ENCODE measurements at regions not wholly inside any gene's neighbourhood (a gene's known extent, or its start where the extent isn't known, plus 50 kb on each side); places are given as distances from the start of the nearest gene placed in this dataset.

DNA sequence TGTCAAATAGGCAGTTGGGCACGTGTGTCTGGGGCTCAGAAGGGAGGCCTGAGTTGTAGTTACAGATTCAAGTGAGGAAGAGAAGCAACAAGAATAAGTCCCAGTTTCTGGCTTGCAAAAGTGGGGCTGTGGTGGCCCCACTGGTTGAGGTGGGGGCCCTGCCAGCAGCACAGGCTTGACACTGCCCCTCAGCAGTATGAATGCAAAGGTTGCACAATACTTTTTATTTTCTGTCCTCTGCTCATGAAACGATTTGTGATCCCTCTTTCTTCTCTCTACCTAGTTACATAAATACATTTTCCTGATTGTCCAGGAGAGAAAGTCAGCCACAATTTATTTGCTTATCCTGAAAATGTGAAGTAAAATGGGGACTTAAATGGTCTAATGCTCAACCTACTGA lies 577.8 kb downstream of the AACS start:
- Histone ChIP-seq H2BK5ac (ENCODE audit: low read length) (no peak overlapping the region), H3K4me3 (ENCODE audit: low read length in 2 of 2) (no peak overlapping the region), H3K27ac (replicated peaks; ENCODE audit: low read length) (no peak overlapping the region), H2AFZ (ENCODE audit: low read length) (no peak overlapping the region), H3K18ac (ENCODE audit: low read length) (no peak overlapping the region), H3K4me1 (ENCODE audit: control insufficient read depth in 2 of 2, insufficient read depth in 1 of 2, low read depth in 1 of 2, low read length in 2 of 2) (peaks cover 0 to 2% of the 10 kb centered on the region in 2 donors), H2BK120ac (ENCODE audit: low read depth, low read length) (no peak overlapping the region), H3K36me3 (replicated peaks in 1 of 2; ENCODE audit: control insufficient read depth in 2 of 2, insufficient read depth in 2 of 2, low read length in 2 of 2) (no peaks in the 10 kb centered on the region), H3K9ac (ENCODE audit: low read depth, low read length, poor library complexity) (no peak overlapping the region), H3K9me3 (replicated peaks in 1 of 2; ENCODE audit: control insufficient read depth in 2 of 2, insufficient read depth in 1 of 2, low read depth in 1 of 2, low read length in 2 of 2) (no peaks in the 10 kb centered on the region), H4K91ac (ENCODE audit: low read depth, low read length, poor library complexity) (no peak overlapping the region), H3K4ac (ENCODE audit: low read length) (no peak overlapping the region), H2BK12ac (ENCODE audit: low read length) (no peak overlapping the region), H3K27me3 (ENCODE audit: control insufficient read depth in 3 of 3, insufficient read depth in 3 of 3, low read depth in 1 of 3, low read length in 3 of 3) (no peaks in the 10 kb centered on the region), H3K23ac (ENCODE audit: low read depth, low read length, poor library complexity) (no peak overlapping the region), H3K79me1 (ENCODE audit: low read depth, low read length) (no peaks in the 10 kb centered on the region), H2AK5ac (ENCODE audit: low read depth, low read length) (no peak overlapping the region), H2BK15ac (ENCODE audit: low read length) (no peak overlapping the region), H3K4me2 (ENCODE audit: insufficient read depth, low read length, poor library complexity, severe bottlenecking) (no peak overlapping the region), H3K14ac (ENCODE audit: low read length) (no peak overlapping the region), H4K8ac (ENCODE audit: low read depth, low read length) (no peak overlapping the region)
- WGBS, 2 donors (ENCODE audit: extremely low coverage in 2 of 2, insufficient read length in 2 of 2, insufficient replicate concordance in 1 of 2): no CpG with 5 or more reads among the region's 2 CpGs
- no peak for DNase-seq (ENCODE audit: low spot score)

DNA sequence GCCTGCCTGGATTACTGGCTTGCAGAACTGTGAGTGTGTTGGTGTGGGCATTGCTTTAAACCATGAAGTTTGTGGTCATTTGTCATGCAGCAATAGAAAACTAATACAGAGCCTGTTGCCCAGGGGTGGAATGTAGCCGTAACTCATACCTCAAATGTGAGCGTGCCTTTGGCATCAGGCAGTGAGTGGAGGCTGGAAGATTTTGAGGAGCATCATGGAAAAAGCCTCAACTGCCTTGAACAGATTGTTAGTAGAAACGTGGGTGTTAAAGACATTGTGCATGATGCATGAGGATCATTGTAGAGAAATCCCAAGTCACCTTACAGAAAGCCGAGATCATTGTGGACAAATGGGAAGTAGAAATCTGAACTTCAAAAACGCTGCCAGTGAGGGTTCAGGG lies 580.5 kb downstream of the AACS start:
- no peak overlapping the region for H3K9ac ChIP-seq (ENCODE audit: low read depth, low read length, poor library complexity)
- H2AK5ac ChIP-seq (ENCODE audit: low read depth, low read length): no peak overlapping the region
- no peak overlapping the region for H2BK12ac ChIP-seq (ENCODE audit: low read length)
- no peak for DNase-seq (ENCODE audit: low spot score)
- no peak overlapping the region for H3K18ac ChIP-seq (ENCODE audit: low read length)
- H2AFZ ChIP-seq (ENCODE audit: low read length): no peak overlapping the region
- no CpG with 5 or more reads among the region's 5 CpGs for WGBS, 2 donors (ENCODE audit: extremely low coverage in 2 of 2, insufficient read length in 2 of 2, insufficient replicate concordance in 1 of 2)
- no peak overlapping the region for H2BK120ac ChIP-seq (ENCODE audit: low read depth, low read length)
- H3K4ac ChIP-seq (ENCODE audit: low read length): no peak overlapping the region
- no peak overlapping the region for H3K4me3 ChIP-seq (ENCODE audit: low read length in 2 of 2)
- H4K91ac ChIP-seq (ENCODE audit: low read depth, low read length, poor library complexity): no peak overlapping the region
- no peaks in the 10 kb centered on the region for H3K9me3 ChIP-seq (replicated peaks in 1 of 2; ENCODE audit: control insufficient read depth in 2 of 2, insufficient read depth in 1 of 2, low read depth in 1 of 2, low read length in 2 of 2)
- H4K8ac ChIP-seq (ENCODE audit: low read depth, low read length): no peak overlapping the region
- H3K4me1 ChIP-seq (ENCODE audit: control insufficient read depth in 2 of 2, insufficient read depth in 1 of 2, low read depth in 1 of 2, low read length in 2 of 2): peaks cover 0 to 2% of the 10 kb centered on the region in 2 donors
- no peaks in the 10 kb centered on the region for H3K79me1 ChIP-seq (ENCODE audit: low read depth, low read length)
- H3K27me3 ChIP-seq (ENCODE audit: control insufficient read depth in 3 of 3, insufficient read depth in 3 of 3, low read depth in 1 of 3, low read length in 3 of 3): no peaks in the 10 kb centered on the region
- H3K4me2 ChIP-seq (ENCODE audit: insufficient read depth, low read length, poor library complexity, severe bottlenecking): no peak overlapping the region
- no peak overlapping the region for H2BK5ac ChIP-seq (ENCODE audit: low read length)
- no peak overlapping the region for H3K14ac ChIP-seq (ENCODE audit: low read length)
- peaks cover 0 to 3% of the 10 kb centered on the region in 2 donors for H3K36me3 ChIP-seq (replicated peaks in 1 of 2; ENCODE audit: control insufficient read depth in 2 of 2, insufficient read depth in 2 of 2, low read length in 2 of 2)
- H2BK15ac ChIP-seq (ENCODE audit: low read length): no peak overlapping the region
- H3K23ac ChIP-seq (ENCODE audit: low read depth, low read length, poor library complexity): no peak overlapping the region
- no peak overlapping the region for H3K27ac ChIP-seq (replicated peaks; ENCODE audit: low read length)

GRCh38 chr12:125650587-125650986 lies 585.4 kb downstream of the AACS start:
- Histone ChIP-seq H3K4me3 (ENCODE audit: low read length in 2 of 2) (peak overlapping the region in 1 of 2 donors; percentile 8), H2BK120ac (ENCODE audit: low read depth, low read length) (no peak overlapping the region), H2BK15ac (ENCODE audit: low read length) (no peak overlapping the region), H2AK5ac (ENCODE audit: low read depth, low read length) (no peak overlapping the region), H2AFZ (ENCODE audit: low read length) (no peak overlapping the region), H3K4me2 (ENCODE audit: insufficient read depth, low read length, poor library complexity, severe bottlenecking) (no peak overlapping the region), H3K36me3 (replicated peaks in 1 of 2; ENCODE audit: control insufficient read depth in 2 of 2, insufficient read depth in 2 of 2, low read length in 2 of 2) (peaks cover 0 to 5% of the 10 kb centered on the region in 2 donors), H3K4me1 (ENCODE audit: control insufficient read depth in 2 of 2, insufficient read depth in 1 of 2, low read depth in 1 of 2, low read length in 2 of 2) (peaks cover 0 to 3% of the 10 kb centered on the region in 2 donors), H2BK5ac (ENCODE audit: low read length) (no peak overlapping the region), H3K4ac (ENCODE audit: low read length) (no peak overlapping the region), H3K27ac (replicated peaks; ENCODE audit: low read length) (no peak overlapping the region), H3K18ac (ENCODE audit: low read length) (peak overlapping the region; percentile 44), H3K14ac (ENCODE audit: low read length) (no peak overlapping the region), H3K23ac (ENCODE audit: low read depth, low read length, poor library complexity) (no peak overlapping the region), H4K8ac (ENCODE audit: low read depth, low read length) (peak overlapping the region; percentile 52), H2BK12ac (ENCODE audit: low read length) (no peak overlapping the region), H4K91ac (ENCODE audit: low read depth, low read length, poor library complexity) (no peak overlapping the region), H3K27me3 (ENCODE audit: control insufficient read depth in 3 of 3, insufficient read depth in 3 of 3, low read depth in 1 of 3, low read length in 3 of 3) (no peaks in the 10 kb centered on the region), H3K9ac (ENCODE audit: low read depth, low read length, poor library complexity) (no peak overlapping the region), H3K9me3 (replicated peaks in 1 of 2; ENCODE audit: control insufficient read depth in 2 of 2, insufficient read depth in 1 of 2, low read depth in 1 of 2, low read length in 2 of 2) (no peaks in the 10 kb centered on the region), H3K79me1 (ENCODE audit: low read depth, low read length) (no peaks in the 10 kb centered on the region)
- DNase-seq (ENCODE audit: low spot score): no peak
- no CpG with 5 or more reads among the region's 19 CpGs for WGBS, 2 donors (ENCODE audit: extremely low coverage in 2 of 2, insufficient read length in 2 of 2, insufficient replicate concordance in 1 of 2)

DNA sequence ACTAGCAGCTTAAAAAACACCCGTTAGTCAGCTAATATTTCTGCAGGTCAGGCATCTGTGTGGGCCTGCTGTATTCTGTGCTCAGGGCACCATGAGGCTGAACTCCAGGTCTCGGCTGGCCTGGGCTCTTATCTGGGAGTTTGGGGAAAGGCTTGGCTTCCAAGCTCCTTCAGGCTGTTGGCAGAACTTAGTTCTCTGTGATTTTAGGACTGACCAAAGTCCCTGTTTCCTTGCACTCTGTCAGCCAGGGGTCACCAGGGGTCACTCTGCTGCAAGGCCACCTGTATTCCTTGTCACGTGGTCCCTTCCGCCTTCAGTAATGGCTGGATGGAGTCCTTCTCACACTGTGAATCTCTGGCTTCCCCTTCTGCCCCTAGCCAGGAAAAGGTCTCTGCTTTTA lies 586.4 kb downstream of the AACS start:
- no peaks in the 10 kb centered on the region for H3K79me1 ChIP-seq (ENCODE audit: low read depth, low read length)
- peaks cover 0 to 1% of the 10 kb centered on the region in 2 donors for H3K4me1 ChIP-seq (ENCODE audit: control insufficient read depth in 2 of 2, insufficient read depth in 1 of 2, low read depth in 1 of 2, low read length in 2 of 2)
- no peak overlapping the region for H3K27ac ChIP-seq (replicated peaks; ENCODE audit: low read length)

More for the DNA sequence above, 586.4 kb downstream of the AACS start:
- no peak for DNase-seq (ENCODE audit: low spot score)
- Histone ChIP-seq H2BK5ac (ENCODE audit: low read length) (no peak overlapping the region), H2BK12ac (ENCODE audit: low read length) (no peak overlapping the region), H3K4me2 (ENCODE audit: insufficient read depth, low read length, poor library complexity, severe bottlenecking) (no peak overlapping the region), H3K4me3 (ENCODE audit: low read length in 2 of 2) (no peak overlapping the region), H3K27me3 (ENCODE audit: control insufficient read depth in 3 of 3, insufficient read depth in 3 of 3, low read depth in 1 of 3, low read length in 3 of 3) (no peaks in the 10 kb centered on the region), H3K9ac (ENCODE audit: low read depth, low read length, poor library complexity) (no peak overlapping the region), H2AFZ (ENCODE audit: low read length) (no peak overlapping the region), H2BK15ac (ENCODE audit: low read length) (no peak overlapping the region), H3K9me3 (replicated peaks in 1 of 2; ENCODE audit: control insufficient read depth in 2 of 2, insufficient read depth in 1 of 2, low read depth in 1 of 2, low read length in 2 of 2) (no peaks in the 10 kb centered on the region), H4K8ac (ENCODE audit: low read depth, low read length) (no peak overlapping the region), H3K18ac (ENCODE audit: low read length) (no peak overlapping the region), H2AK5ac (ENCODE audit: low read depth, low read length) (no peak overlapping the region), H2BK120ac (ENCODE audit: low read depth, low read length) (no peak overlapping the region), H3K36me3 (replicated peaks in 1 of 2; ENCODE audit: control insufficient read depth in 2 of 2, insufficient read depth in 2 of 2, low read length in 2 of 2) (peaks cover 0 to 5% of the 10 kb centered on the region in 2 donors), H3K23ac (ENCODE audit: low read depth, low read length, poor library complexity) (no peak overlapping the region), H3K14ac (ENCODE audit: low read length) (peak overlapping the region; percentile 49), H3K4ac (ENCODE audit: low read length) (no peak overlapping the region), H4K91ac (ENCODE audit: low read depth, low read length, poor library complexity) (no peak overlapping the region)
- WGBS, 2 donors (ENCODE audit: extremely low coverage in 2 of 2, insufficient read length in 2 of 2, insufficient replicate concordance in 1 of 2): no CpG with 5 or more reads among the region's 4 CpGs
